ENCODE measurements at regions not wholly inside any gene's neighbourhood (a gene's known extent, or its start where the extent isn't known, plus 50 kb on each side); places are given as distances from the start of the nearest gene placed in this dataset.

DNA sequence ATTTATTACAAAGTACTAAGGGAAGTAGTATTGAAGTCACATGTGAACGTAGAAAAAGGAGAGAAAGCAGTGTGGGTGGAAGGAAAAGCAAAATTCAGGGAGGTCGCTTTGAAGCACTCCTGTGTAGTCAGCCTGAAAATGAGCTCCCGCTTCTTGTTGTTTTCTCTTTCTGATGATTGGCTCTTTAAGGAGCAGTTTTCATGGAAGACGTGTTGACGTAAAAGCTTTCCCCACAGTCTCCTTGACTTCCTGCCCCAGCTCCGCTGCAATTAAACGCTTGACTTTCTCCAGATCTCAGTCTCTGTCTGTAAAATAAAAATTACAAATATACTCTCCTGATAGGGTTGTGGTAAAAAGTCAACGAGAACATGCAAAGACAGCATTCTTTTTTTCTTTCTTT lies 661.5 kb upstream of the ZP4 start:
- no peak for DNase-seq (ENCODE audit: low spot score)

DNA sequence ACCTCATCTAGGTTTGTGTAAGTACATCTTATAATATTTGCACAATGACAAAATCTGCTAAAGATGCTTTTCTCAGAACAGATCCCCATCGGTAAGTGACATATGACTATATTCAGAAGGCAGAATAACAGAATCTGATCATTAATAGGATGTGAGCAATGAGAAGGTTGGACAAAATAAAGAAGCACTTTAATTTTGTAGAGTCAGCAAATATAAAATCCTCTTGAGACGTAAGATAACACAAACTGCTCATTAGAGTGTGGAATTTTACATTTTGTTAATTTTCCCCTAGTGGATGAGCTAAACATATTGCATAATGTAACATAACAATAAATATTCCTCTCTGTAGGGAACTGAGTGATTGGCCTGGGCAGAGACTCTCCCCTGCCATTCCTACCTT lies 658.4 kb upstream of the ZP4 start:
- DNase-seq (ENCODE audit: low spot score), result no peak

DNA sequence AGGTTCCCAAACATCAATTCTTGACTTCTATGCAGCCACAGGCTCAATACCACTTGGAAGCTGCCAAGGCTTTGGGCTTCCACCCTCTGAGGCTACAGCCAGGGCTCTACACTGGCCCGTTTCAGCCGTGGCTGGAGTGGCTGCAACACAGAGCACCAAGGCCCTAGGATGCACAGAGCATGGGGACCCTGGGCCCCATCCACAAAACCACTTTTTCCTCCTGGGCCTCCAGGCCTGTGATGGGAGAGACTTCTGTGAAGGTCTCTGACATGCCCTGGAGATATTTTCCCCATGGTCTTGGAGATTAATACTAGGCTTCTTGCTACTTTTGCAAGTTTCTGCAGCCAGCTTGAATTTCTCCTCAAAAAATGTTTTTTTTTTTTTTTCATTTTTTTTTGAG lies 655.4 kb upstream of the ZP4 start:
- no peak for DNase-seq (ENCODE audit: low spot score)

DNA sequence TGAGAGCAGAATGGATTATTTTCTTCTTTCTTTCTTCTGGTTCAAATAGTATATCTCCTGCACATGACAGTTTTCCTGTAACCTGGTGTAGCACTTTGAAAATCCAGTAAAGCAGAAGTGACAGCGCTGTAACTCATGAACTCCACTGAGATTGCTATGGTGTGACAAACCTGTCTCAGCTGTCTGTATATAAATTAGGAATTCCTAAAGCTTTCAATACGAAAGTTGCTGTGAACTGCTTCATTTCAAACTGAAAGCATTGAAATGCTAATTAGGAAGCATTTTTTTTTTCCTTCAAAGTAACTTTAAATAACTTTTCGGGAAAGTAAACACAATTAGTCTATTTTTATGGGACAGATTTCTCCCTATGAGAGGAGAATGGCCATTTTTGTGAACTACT lies 646.9 kb upstream of the ZP4 start:
- peak; percentile 4 for DNase-seq (ENCODE audit: low spot score)

DNA sequence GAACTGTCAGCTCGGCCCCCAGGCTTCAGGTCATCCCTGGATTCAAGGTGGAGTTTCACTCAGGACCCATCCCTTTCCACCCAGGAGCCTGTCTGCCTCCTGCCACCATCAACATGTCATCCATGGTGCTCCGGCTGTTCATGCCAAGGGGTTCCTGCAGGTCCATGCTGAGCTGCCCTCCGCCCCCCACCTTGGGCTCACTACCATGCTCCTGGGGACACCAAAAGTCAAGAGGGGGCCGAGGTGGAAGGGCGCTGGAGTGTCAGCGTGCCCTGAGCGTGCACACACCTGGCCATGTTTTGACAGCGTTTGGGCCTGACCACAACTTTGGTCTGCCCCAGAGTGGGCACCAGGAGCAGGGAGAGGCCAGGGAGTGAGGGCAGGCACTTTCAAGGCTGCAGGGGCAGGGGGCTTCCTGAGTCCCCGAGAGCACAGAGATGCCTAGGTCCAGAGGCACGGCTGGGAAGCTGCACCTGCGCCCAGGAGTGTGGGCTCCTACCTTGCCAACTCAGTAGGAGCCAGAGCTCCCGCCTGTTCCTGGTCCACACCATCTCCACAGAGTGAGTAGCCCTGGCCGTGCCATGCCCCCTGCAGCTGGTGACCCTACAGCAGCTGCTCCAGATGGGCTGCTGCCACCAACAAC lies 639.6 kb upstream of the ZP4 start:
- no peak for DNase-seq (ENCODE audit: low spot score)

DNA sequence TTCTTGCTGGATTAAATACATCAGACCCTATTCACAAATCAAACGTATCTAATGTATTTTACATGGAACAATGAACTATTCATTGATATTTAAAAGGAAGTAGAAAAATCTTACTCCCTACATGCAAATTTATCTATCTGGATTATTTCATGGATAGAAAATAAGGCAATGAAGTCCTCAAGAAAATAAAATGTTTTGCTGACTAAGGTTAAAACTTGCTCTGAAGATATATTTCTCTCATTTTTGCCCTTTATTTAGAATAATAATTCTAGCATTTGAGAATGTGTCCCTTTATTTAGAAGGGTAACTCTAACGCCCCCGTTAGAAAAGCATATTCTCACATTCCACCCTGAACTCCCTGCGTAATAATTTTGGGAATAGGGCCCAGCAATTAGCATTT lies 627.0 kb upstream of the ZP4 start:
- DNase-seq (ENCODE audit: low spot score), result no peak

DNA sequence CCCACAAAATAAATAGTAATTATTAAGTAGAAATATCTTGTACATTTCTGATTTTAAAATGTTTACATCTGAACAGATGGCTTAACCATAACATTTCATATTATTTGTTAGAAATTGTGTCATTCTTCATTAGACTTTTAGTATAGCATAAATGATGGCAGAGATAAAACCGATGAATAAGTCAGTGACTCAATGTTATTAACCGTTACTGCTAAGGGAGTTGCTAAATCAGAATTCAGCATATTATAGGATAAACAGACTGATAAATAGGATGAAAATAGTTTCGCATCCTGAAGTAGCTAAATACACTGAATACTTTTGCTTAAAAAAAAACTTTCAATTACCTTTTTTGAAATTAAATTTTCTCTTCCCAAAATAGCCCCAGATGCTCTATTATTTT lies 610.6 kb upstream of the ZP4 start:
- DNase-seq (ENCODE audit: low spot score), result no peak

DNA sequence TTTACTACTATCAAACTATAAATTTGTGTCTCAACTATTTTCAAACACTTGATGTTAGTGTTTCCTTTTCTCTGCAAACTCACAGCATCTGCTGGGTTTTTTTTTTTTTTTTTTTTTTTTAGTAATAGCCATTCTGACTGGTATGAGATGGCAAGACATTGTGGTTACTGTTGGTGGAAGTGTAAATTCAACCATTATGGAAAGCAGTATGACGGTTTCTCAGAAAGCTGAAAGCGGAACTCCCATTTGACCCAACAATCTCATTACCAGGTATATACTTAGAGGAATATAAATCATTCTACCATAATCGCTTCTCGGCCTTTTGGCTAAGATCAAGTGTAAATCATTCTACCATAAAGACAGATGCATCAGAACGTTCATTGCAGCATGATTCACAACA lies 608.3 kb upstream of the ZP4 start:
- DNase-seq (ENCODE audit: low spot score), result no peak

DNA sequence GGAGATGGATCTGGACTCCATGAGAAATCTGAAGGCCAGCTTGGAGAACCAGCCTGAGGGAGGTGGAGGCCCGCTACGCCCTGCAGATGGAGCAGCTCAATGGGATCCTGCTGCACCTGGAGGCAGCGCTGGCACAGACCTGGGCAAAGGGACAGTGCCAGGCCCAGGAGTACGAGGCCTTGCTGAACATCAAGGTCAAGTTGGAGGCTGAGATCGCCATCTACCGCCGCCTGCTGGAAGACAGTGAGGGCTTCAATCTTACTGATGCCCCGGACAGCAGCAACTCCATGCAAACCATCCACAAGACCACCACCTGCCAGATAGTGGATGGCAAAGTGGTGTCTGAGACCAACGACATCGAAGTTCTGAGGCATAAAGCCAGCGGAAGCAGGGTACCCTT lies 601.5 kb upstream of the ZP4 start:
- no peak for DNase-seq (ENCODE audit: low spot score)

DNA sequence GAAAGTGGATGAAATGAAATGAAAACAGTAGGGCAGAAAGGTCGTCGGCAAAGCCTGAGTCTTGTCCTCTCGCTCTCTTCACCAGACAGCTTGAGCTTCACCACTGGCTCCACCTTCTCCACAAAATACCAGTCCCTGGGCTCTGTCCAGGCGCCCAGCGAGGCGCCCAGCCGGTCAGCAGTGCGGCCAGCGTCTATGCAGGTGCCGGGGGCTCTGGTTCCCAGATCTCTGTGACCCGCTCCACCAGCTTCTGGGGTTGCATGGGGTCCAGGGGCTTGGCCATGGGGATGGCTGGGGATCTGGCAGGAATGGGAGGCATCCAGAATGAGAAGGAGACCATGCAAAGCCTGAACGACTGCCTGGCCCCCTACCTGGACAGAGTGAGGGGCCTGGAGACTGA lies 600.5 kb upstream of the ZP4 start:
- no peak for DNase-seq (ENCODE audit: low spot score)

DNA sequence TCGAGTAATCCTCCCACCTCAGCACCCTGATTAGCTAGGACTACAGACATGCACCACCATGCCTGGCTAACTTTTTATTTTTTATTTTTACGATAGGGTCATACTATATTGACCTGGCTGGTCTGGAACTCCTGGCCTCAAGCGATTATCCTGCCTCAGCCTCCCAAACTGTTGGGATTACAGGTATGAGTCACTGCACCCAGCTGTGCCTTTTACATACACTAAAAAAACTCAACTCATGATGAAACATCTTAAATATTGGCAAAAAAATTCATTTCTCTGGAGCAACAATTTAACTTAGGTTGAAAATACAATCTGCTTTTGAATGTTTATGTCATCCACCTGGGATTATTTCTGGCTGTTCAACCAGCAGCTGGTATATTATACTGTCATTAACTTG lies 598.3 kb upstream of the ZP4 start:
- no peak for DNase-seq (ENCODE audit: low spot score)

DNA sequence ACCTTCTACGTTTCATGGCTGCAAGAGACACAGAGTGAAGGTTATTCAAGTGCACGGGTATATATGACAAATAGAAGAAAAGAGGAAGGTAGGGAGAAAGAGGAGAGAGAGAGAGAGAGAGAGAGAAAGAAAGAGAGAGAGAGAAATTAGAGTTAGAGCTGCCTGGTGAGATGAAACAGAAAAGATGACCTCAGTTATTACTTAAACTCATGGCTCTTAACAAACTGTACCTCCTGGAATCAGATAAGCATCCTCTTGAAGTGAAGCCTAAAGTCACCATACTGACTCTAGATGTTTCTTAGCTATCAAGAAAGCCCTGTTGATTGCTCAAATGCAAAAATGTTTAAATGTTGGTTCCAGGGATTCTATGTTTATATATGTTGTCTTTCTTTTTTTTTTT lies 597.7 kb upstream of the ZP4 start:
- no peak for DNase-seq (ENCODE audit: low spot score)

DNA sequence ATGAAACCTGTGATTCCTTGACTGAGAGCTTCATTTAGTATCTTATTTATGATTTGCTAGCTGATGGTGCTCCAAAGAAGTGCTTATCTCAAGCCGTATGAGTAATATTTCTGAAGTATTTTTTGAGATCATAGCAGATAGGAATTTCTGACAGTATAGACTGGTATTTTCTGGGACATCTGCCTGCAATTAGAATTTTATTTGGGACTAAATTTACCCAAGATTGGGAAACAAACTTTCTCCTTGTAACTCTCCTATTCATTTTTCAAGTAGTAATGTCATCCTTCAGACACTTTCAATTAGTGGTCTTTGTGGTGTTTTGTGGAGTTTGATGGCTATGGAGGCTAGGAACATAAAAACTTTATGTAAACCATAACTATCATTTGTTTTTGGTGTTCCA lies 597.2 kb upstream of the ZP4 start:
- DNase-seq (ENCODE audit: low spot score), result no peak

DNA sequence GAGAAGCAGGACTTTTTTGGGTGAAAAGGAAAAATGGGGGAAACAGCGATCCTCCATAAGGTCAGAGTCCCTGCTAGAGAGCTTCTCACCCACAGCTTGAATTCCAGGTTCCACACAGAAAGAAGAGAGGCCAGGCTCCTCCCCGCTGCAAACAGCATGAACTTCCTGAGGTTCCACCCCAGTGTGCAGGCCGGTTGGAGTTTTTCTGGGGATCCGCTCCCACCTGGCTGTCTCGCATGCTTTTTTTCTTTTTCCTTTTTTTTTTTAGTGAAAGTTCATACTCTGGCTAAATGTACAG lies 595.1 kb upstream of the ZP4 start:
- no peak for DNase-seq (ENCODE audit: low spot score)

DNA sequence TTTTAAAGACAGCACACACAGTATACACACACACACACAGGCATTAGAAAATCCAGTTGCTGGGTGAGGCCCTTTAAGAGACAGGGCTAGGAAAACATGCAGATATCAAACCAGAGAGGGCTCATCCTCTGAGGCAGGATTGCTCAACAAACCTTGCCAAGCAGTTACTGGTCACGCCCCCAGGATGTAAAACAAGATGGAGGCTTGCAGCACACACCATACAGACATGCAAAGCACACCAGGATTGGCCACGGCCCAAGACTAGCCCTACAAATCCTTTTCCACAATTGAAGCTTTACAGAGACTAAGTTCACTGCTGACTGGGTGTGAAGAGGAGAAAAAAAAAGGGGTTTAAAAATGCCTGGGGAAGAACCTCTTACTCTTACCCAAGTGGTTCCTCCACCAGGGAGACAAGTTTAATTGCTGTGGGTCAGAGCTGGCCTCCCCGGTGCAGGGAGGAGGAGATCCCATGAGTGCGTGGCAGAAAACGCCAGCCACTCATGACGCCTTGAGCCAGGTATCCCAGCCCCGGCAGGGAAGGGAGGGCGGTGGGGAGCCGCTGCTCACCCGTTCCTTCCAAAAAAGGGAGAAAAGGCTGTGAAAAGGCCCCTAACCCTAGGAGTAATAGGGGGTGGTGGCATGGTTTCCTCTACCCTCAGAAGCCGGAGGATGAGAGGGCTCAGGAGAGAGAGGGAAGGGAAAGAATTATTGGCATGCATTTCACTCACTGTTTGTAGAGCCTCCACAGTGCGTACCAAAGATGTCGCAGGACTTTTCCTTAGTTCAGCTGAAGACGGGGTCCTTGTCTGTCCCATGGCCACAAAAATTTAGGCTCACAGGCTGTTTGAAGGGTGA lies 594.6 kb upstream of the ZP4 start:
- no peak for DNase-seq (ENCODE audit: low spot score)

DNA sequence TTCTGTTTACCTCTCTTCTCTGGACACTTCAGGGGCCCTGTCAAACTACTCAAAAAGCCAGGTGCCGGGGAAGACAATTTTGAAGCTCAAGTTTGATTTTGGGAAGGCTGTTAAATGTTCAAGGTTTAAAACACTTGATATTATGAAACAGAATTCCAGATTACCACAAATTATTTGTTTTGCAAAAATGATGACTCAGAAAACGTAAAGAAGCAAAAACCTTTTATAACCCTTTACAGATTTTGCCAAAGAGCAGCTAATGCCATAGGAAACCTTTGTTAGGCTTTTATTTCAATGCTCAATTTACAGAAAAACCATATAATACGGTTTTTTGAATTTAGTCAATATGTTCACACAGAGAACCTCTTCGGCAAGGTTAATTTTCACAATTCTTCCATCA lies 593.4 kb upstream of the ZP4 start:
- DNase-seq (ENCODE audit: low spot score), result no peak

DNA sequence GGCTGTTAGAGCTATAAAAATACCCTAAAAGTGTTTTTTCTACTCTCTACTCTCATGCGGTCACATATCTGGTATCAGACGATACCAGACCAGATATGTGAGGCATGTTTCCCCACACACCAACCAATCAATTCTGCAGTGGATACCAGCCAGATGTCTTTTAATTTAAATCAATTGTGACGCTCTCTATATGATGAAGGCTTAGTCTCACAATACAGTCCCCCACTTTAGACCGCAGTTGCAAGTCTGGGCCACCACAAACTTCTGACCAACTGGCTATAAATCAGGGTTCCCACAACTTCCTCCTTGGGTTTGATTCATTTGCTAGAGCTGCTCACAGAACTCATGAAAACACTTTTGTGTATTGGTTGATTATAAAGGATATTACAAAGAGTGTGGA lies 586.1 kb upstream of the ZP4 start:
- DNase-seq (ENCODE audit: low spot score), result no peak

DNA sequence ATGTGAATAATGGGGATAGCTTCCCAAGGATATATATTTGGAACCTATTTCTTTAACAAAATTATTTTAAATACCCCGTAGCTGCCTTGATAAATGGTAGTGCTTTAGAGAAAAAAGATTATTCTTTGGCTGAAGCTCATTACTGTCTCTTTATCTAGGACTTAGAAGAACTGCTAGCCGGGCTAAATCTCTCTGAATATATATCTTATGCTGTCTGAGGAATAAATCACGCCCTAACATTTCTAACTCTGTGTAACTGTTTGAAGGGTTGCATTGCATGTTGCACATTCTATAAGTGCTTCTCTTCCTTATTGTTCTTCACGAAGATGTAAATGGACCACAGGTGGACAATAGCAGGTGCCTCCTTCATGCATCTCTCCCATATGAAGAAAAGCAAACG lies 585.0 kb upstream of the ZP4 start:
- no peak for DNase-seq (ENCODE audit: low spot score)

DNA sequence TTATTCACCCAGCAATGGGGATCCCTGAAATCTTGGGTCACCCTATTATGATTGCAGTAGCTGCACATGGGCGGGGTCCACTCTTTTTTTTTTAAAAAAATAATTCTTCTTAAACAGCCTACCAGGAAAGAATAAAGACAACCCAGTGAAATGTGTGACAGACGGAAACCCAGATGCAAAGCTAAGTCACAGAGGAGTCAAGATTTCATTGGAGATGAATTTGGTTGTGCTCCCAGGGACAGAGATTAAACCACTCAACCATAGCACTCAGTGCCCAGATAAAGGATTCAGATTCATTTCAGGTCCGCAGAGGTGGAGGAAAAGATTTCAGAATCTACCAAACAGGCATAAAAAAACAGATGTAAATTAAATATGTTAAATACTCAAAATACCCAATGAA lies 583.5 kb upstream of the ZP4 start:
- DNase-seq (ENCODE audit: low spot score), result no peak

DNA sequence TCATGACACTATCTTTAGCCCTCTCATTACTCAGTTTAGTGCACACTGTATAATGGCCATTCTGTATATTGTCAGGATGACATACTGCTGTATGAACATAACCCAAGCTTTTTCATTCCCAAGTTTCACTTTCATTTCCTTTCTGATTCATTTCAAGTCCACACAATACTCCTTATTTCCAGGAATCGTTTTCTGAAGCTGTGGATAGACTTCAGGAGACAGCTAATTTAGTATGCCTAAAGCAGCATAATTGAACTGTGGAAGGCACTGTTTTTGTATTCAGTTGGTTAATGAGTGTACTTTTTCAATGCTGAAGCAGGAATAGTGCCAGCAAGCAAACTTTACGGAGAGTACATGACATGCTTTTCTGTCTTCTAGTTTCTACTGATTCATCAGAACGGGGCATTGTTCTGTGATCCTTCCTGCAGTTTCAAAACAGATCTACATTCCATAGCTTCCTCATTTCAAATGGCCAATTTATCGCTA lies 578.5 kb upstream of the ZP4 start:
- DNase-seq (ENCODE audit: low spot score), result no peak

DNA sequence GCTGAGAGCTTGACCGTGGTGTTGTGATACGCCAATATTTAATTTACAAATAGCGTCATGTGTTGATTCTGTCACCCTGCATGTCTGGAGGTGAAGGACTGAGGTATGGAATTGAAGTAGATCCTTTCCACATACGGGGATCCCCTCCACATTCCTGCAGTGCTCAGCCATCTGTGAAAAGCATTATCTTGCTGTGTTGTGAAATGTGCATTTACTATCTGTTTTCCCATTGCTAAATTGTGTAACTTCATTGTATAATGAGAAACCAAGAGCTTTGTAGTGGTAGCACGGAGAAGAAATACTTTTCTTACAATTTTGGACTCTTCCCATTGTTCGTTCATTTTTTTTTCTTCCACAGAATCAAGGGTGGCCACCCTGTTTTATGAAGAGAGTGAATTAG lies 577.3 kb upstream of the ZP4 start:
- no peak for DNase-seq (ENCODE audit: low spot score)

DNA sequence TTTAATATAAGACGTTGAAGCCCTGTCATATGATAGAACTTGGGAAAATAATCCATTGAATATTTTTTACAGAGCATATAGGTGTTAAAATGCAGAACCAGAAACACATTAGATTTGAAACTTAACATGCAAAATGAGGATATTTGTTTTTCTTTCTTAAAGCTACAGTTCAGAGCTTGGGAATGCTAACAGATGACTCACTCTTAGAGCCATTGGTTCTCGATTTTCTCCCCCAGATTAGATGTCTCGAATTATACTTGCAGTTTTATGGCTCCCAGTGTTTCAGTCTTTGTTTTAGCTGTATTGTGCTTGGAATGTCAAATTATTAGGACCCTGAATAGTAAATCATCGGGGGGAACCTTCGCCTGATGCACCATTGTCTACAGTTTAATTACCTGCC lies 575.7 kb upstream of the ZP4 start:
- DNase-seq (ENCODE audit: low spot score), result no peak

DNA sequence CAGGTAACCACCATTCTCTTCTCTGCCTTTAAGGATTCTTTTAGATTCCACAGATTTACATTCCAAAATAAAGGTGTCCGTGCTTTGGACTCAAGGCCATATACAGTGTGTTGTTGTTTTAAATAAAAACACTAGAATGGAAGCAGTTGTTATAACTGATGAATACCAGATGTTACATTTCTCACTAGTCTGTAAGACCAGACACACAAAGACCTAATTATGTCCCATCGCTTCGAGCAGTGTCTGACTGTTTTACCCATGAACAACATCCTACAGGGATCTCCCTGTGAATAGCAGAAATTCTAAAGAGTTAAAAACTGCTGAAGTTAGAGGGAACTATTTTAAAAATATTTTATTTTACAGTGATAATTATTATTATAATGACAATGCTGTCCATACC lies 574.7 kb upstream of the ZP4 start:
- no peak for DNase-seq (ENCODE audit: low spot score)

DNA sequence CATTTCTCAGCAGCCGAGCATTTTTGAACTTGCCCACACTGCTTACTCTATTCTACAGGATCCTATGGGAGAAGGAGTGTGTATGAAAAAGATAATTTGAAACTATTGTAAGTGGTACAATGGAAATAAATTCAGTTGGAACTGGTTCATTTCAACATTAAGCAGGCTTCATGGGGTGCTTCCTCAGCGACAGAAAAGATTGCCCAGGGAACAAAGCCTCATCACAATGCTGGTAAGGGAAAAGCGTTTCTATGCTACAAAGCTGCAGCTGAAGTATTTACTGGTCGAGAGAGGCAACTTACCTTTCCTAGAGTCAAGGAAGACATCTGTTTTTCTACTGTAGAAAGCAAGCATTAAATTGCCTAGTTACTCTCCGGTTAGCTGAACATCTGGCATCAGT lies 568.2 kb upstream of the ZP4 start:
- DNase-seq (ENCODE audit: low spot score), result no peak

Measured in putamen (tissue), 1 donor.